ENCODE measurements at regions not wholly inside any gene's neighbourhood (a gene's known extent, or its start where the extent isn't known, plus 50 kb on each side); places are given as distances from the start of the nearest gene placed in this dataset.

- TF ChIP-seq CTCF (IDR thresholded peaks at IDR 0.05) (no peak), EZH2phosphoT487 (IDR thresholded peaks at IDR 0.05) (no peak)
Observed at GRCh38 chr6:50180646-50181045, 130.9 kb upstream of the DEFB112 start.

All from neural progenitor cell (in vitro differentiated cells).